HCT116 (cell line): ENCODE measurements at regions not wholly inside any gene's neighbourhood (a gene's known extent, or its start where the extent isn't known, plus 50 kb on each side); places are given as distances from the start of the nearest gene placed in this dataset.

Experiments used
- ATAC-seq: fragments of 200-7000 bp; cut with Tn5 transposase; 2 replicates; pipeline ENCODE4 v1.9.1; 2020; ENCODE audit warnings: mild to moderate bottlenecking, moderate library complexity
- BruUV-seq: library from RNA; stranded (reverse); fragments of 400-500 nt; replicated peaks from 2 replicates; lab custom pipeline; 2021; lab: Mats Ljungman, UMichigan
- CTCF ChIA-PET: fragments of 300-600 bp; sonication (Branson Sonifier 250); formaldehyde crosslinking; loops from one replicate; lab custom pipeline; 2021; ENCODE audit warnings: antibody characterized with exemption; lab: Charles Lee
- POLR2A ChIA-PET: fragments of 300-600, 350-600 bp; sonication (Branson Sonifier 250); formaldehyde crosslinking; loops from one replicate; lab custom pipeline; 2021; ENCODE audit warnings: antibody characterized with exemption; lab: Charles Lee
- RAD21 ChIA-PET, 2 experiments: fragments of 300-600 bp; sonication (Branson Sonifier 250); formaldehyde crosslinking; loops; one replicate each; lab custom pipeline; 2023; ENCODE audit warnings: low total read pairs in 2 of 2; ENCODE audit not compliant: uncharacterized antibody in 2 of 2, unreplicated experiment in 2 of 2, low non-redundant PET in 1 of 2; lab: Charles Lee
- DNase-seq: peaks from one replicate; pipeline ENCODE4 v3.0.0-alpha.2; 2010; ENCODE audit warnings: low read depth, low spot score
- H2AFZ ChIP-seq: fragments of 200-600 bp; shearing (Covaris generic), sonication (generic); 2 replicates; pipeline ENCODE4 v1.6.1; 2017; ENCODE audit warnings: low read depth, mixed run types, mixed read lengths, antibody characterized with exemption, low read length; ENCODE audit not compliant: poor library complexity, severe bottlenecking
- H3K27ac ChIP-seq: 2 replicates; pipeline ENCODE4 v1.5.1; 2012; ENCODE audit warnings: low read depth, low read length
- H3K27me3 ChIP-seq: fragments of 200-600 bp; sonication (generic); 2 replicates; pipeline ENCODE4 v1.6.1; 2016; ENCODE audit warnings: mixed run types, low read length, mixed read lengths; ENCODE audit not compliant: insufficient read depth
- H3K36me3 ChIP-seq, 2 experiments: fragments of 200-500 bp in 1 of 2; fragments of 200-600 bp in 1 of 2; sonication (Bioruptor generic) in 1 of 2; sonication (generic) in 1 of 2; 2 replicates each; pipeline versions ENCODE4 v1.5.1 to v1.6.1; 2014 to 2016; ENCODE audit warnings: low read length in 2 of 2, inconsistent platforms in 1 of 2, mixed read lengths in 1 of 2, mixed run types in 1 of 2; ENCODE audit not compliant: insufficient read depth in 2 of 2, control insufficient read depth in 1 of 2
- H3K4me1 ChIP-seq, 2 experiments: fragments of 200-600 bp in 1 of 2; sonication (generic) in 1 of 2; 2 replicates each; pipeline versions ENCODE4 v1.5.1 to v1.6.1; 2012 to 2017; ENCODE audit warnings: low read length in 2 of 2, inconsistent platforms in 1 of 2, mild to moderate bottlenecking in 1 of 2, mixed read lengths in 1 of 2, mixed run types in 1 of 2, moderate library complexity in 1 of 2; ENCODE audit not compliant: insufficient read depth in 2 of 2, control insufficient read depth in 1 of 2
- H3K4me2 ChIP-seq: fragments of 200-600 bp; sonication (generic); 2 replicates; pipeline ENCODE4 v1.6.1; 2017; ENCODE audit warnings: mixed run types, low read length, mixed read lengths
- H3K4me3 ChIP-seq, 2 experiments: fragments of 200-600 bp in 1 of 2; sonication (generic) in 1 of 2; replicated peaks in 1 of 2; 2 replicates each; pipeline ENCODE4 v1.5.1; 2011 to 2016; ENCODE audit warnings: low read length in 2 of 2, control low read depth in 1 of 2, low read depth in 1 of 2, mild to moderate bottlenecking in 1 of 2, mixed read lengths in 1 of 2, mixed run types in 1 of 2
- H3K79me2 ChIP-seq: fragments of 200-600 bp; sonication (generic); 2 replicates; pipeline ENCODE4 v1.6.1; 2017; ENCODE audit warnings: mild to moderate bottlenecking, mixed run types, low read length, moderate library complexity, mixed read lengths; ENCODE audit not compliant: insufficient read depth
- H3K9ac ChIP-seq: fragments of 200-600 bp; sonication (generic); 2 replicates; pipeline ENCODE4 v1.6.1; 2016; ENCODE audit warnings: low read length, mixed read lengths
- H3K9me2 ChIP-seq: fragments of 200-600 bp; sonication (generic), shearing (Covaris generic); 2 replicates; pipeline ENCODE4 v1.6.1; 2017; ENCODE audit warnings: mixed run types, mild to moderate bottlenecking, moderate library complexity; ENCODE audit not compliant: insufficient read depth
- H3K9me3 ChIP-seq, 2 experiments: fragments of 200-500 bp in 1 of 2; fragments of 200-600 bp in 1 of 2; sonication (Bioruptor generic) in 1 of 2; sonication (generic) in 1 of 2; 2 replicates each; pipeline ENCODE4 v1.6.1; 2014 to 2017; ENCODE audit warnings: low read length in 2 of 2, mixed read lengths in 2 of 2, inconsistent platforms in 1 of 2, low read depth in 1 of 2, mild to moderate bottlenecking in 1 of 2, mixed run types in 1 of 2, moderate library complexity in 1 of 2; ENCODE audit not compliant: control insufficient read depth in 1 of 2, insufficient read depth in 1 of 2
- H4K20me1 ChIP-seq: fragments of 200-600 bp; sonication (generic), shearing (Covaris generic); 2 replicates; pipeline ENCODE4 v1.6.1; 2017; ENCODE audit warnings: mixed run types, mild to moderate bottlenecking, moderate library complexity; ENCODE audit not compliant: insufficient read depth
- CEBPB ChIP-seq: IDR thresholded peaks from 2 replicates; pipeline ENCODE4 v1.6.1; 2012; ENCODE audit warnings: low read depth
- EGR1 ChIP-seq: IDR thresholded peaks from 2 replicates; pipeline ENCODE4 v1.6.1; 2012; ENCODE audit warnings: low read depth
- ELF1 ChIP-seq: IDR thresholded peaks from 2 replicates; pipeline ENCODE4 v1.6.1; 2012; ENCODE audit warnings: low read depth, borderline replicate concordance
- EZH2 ChIP-seq: fragments of 200-600 bp; sonication (generic); IDR thresholded peaks from 2 replicates; pipeline ENCODE4 v1.6.1; 2017; ENCODE audit warnings: antibody characterized with exemption, mixed run types
- EZH2phosphoT487 ChIP-seq: fragments of 200-600 bp; IDR thresholded peaks from 2 replicates; pipeline ENCODE4 v1.6.1; 2018; ENCODE audit warnings: antibody characterized with exemption, borderline replicate concordance
- FOSL1 ChIP-seq: IDR thresholded peaks from 2 replicates; pipeline ENCODE4 v1.6.1; 2012; ENCODE audit warnings: low read depth
- JUND ChIP-seq: IDR thresholded peaks from 2 replicates; pipeline ENCODE4 v1.6.1; 2012
- MAX ChIP-seq: IDR thresholded peaks from 2 replicates; pipeline ENCODE4 v1.6.1; 2012
- POLR2A ChIP-seq: IDR thresholded peaks from 2 replicates; pipeline ENCODE4 v1.7.0; 2011; ENCODE audit warnings: borderline replicate concordance; ENCODE audit not compliant: insufficient read depth, insufficient read length; ENCODE audit errors: extremely low read depth
- POLR2AphosphoS5 ChIP-seq: IDR thresholded peaks from 2 replicates; pipeline ENCODE4 v1.6.1; 2011; ENCODE audit warnings: mild to moderate bottlenecking, low read depth, low read length, moderate library complexity
- RAD21 ChIP-seq: IDR thresholded peaks from 2 replicates; pipeline ENCODE4 v1.6.1; 2012; ENCODE audit warnings: low read depth, mild to moderate bottlenecking
- REST ChIP-seq: IDR thresholded peaks from 2 replicates; pipeline ENCODE4 v1.6.1; 2012; ENCODE audit warnings: low read depth
- SIN3A ChIP-seq: IDR thresholded peaks from 2 replicates; pipeline ENCODE4 v1.6.1; 2012; ENCODE audit warnings: low read depth
- SRF ChIP-seq: IDR thresholded peaks from 2 replicates; pipeline ENCODE4 v1.6.1; 2012; ENCODE audit warnings: low read depth
- TCF7L2 ChIP-seq: IDR thresholded peaks from 2 replicates; pipeline ENCODE4 v1.7.0; 2011; ENCODE audit warnings: borderline replicate concordance, inconsistent platforms; ENCODE audit not compliant: insufficient read depth, insufficient read length; ENCODE audit errors: extremely low read depth
- YY1 ChIP-seq: IDR thresholded peaks from 2 replicates; pipeline ENCODE4 v1.6.1; 2011; ENCODE audit warnings: low read length, low read depth, moderate library complexity, mild to moderate bottlenecking; ENCODE audit not compliant: insufficient replicate concordance; ENCODE audit errors: extremely low read depth
- ZFX ChIP-seq: fragments of 450-650 bp; IDR thresholded peaks from 2 replicates; pipeline ENCODE4 v1.6.1; 2017
- ZNF274 ChIP-seq: fragments of 200-500 bp; sonication (Bioruptor generic); IDR thresholded peaks from 2 replicates; pipeline ENCODE4 v1.6.1; 2014; ENCODE audit warnings: mild to moderate bottlenecking, low read depth, low read length, inconsistent platforms
- intact Hi-C: fragments of 100-400 bp; cut with micrococcal nuclease; formaldehyde crosslinking; loops from 2 replicates; pipeline ENCODE4 v1.10.0; 2022

- no peaks in the 10 kb centered on the region for H3K27me3 ChIP-seq
- TF ChIP-seq JUND = no peak
- TF ChIP-seq SRF = no peak
- no peak for TF ChIP-seq YY1
- no peak for TF ChIP-seq ZFX
- TF ChIP-seq MAX = no peak
- no peak for TF ChIP-seq ZNF274
- TF ChIP-seq TCF7L2 = no peak
- no peak for TF ChIP-seq EZH2
- no peak for TF ChIP-seq EZH2phosphoT487
- TF ChIP-seq SIN3A = no peak
- no peak for TF ChIP-seq POLR2AphosphoS5
- ChIA-PET RAD21 (no interaction called here), CTCF (no interaction called here), POLR2A (no interaction called here)
- no TSS peak for BruUV-seq
- H3K36me3 ChIP-seq = no peaks in the 10 kb centered on the region
- peak overlapping the region; percentile 66; the same call in 1 of the 2 replicates for H3K4me2 ChIP-seq
- ATAC-seq = no peak
- peaks cover 82 to 90% of the 10 kb centered on the region in 2 experiments for H3K4me1 ChIP-seq
- H3K27ac ChIP-seq = peak overlapping the region; percentile 88
- H3K9me2 ChIP-seq = no peaks in the 10 kb centered on the region
- H3K79me2 ChIP-seq = peaks cover 11% of the 10 kb centered on the region
- H4K20me1 ChIP-seq = no peaks in the 10 kb centered on the region
- intact Hi-C loops = no loop called here
- no peak overlapping the region for H3K9ac ChIP-seq
- H2AFZ ChIP-seq = no peak overlapping the region
- DNase-seq = no peak
- H3K4me3 ChIP-seq = no peak overlapping the region
- no peaks in the 10 kb centered on the region for H3K9me3 ChIP-seq
These were observed 108.7 kb downstream of the BMP4 start for GRCh38 chr14:53847881-53848280.

- no TSS peak for BruUV-seq
- Histone ChIP-seq H3K9ac (peak overlapping the region; percentile 23; the same call in 1 of the 2 replicates), H3K27me3 (no peaks in the 10 kb centered on the region), H3K36me3 (peaks cover 0 to under 1% of the 10 kb centered on the region in 2 experiments; a peak in 1 of 4 replicates), H3K4me1 (peaks cover 80 to 90% of the 10 kb centered on the region in 2 experiments), H3K4me3 (no peak overlapping the region), H3K9me3 (no peaks in the 10 kb centered on the region), H3K9me2 (no peaks in the 10 kb centered on the region), H2AFZ (no peak overlapping the region), H4K20me1 (no peaks in the 10 kb centered on the region), H3K79me2 (peaks cover 11% of the 10 kb centered on the region), H3K4me2 (peak overlapping the region; percentile 47; the same call in 1 of the 2 replicates), H3K27ac (peak overlapping the region; percentile 88; the same call in 1 of the 2 replicates)
- RAD21 ChIA-PET = no interaction called here
- DNase-seq = no peak
- POLR2A ChIA-PET = no interaction called here
- ATAC-seq = no peak
- intact Hi-C loops = no loop called here
- CTCF ChIA-PET = no interaction called here
- TF ChIP-seq EZH2 = no peak
- TF ChIP-seq MAX = no peak
- no peak for TF ChIP-seq SIN3A
- TF ChIP-seq EGR1 = no peak
- TF ChIP-seq RAD21 = no peak
- no peak for TF ChIP-seq POLR2A
- no peak for TF ChIP-seq FOSL1
- TF ChIP-seq YY1 = no peak
- TF ChIP-seq ZFX = no peak
- TF ChIP-seq CEBPB = no peak
- no peak for TF ChIP-seq EZH2phosphoT487
- no peak for TF ChIP-seq REST
- no peak for TF ChIP-seq JUND
- no peak for TF ChIP-seq TCF7L2
- no peak for TF ChIP-seq ELF1
These were observed 109.6 kb downstream of the BMP4 start for GRCh38 chr14:53847057-53847456.
